ENCODE measurements at regions not wholly inside any gene's neighbourhood (a gene's known extent, or its start where the extent isn't known, plus 50 kb on each side); places are given as distances from the start of the nearest gene placed in this dataset.
"Not testable (repeated sequence)": the region's sequence is repeated elsewhere in the genome, so short reads cannot be mapped to it uniquely, and the experiment has no call there.

DNA sequence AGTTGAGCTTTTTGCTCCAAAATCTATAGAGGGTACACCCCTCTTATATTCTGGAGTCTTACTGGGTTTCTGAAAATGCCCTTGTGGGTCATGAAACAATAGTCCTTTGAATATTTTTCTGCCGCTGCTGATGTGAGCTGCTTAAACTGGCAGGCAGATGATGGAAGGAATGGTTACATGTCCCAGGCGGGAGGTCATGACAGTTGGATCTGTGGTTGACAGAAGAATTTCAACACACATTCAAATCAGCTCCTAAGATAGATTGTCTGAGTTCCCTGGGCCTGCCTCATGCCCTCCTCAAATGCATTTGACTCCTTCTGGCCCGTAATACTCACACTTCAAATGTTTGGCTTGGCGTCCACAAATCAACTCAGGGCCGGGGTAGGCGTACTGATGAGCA lies 105.0 kb upstream of the IKBKE start:
- not testable (repeated sequence) for DNase-seq

DNA sequence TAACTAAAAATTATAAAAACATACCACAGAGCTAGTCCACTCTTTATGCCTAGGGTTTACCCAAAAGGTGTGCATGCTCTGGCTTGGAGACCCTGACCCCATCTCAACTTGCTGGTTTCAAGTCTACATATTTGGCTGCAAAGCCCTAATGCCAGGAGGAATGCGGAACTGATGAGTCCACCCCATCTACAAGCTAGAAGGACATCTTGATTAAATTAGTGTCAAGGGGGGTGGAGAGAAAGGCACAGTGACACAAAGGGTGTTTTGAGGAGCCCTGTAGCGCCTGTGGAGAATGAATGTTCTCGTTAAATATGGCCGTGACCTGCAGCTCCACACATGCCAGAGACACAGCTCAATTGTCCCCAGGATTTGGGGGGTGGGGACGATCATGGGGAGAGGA lies 104.1 kb upstream of the IKBKE start:
- DNase-seq, result not testable (repeated sequence)

DNA sequence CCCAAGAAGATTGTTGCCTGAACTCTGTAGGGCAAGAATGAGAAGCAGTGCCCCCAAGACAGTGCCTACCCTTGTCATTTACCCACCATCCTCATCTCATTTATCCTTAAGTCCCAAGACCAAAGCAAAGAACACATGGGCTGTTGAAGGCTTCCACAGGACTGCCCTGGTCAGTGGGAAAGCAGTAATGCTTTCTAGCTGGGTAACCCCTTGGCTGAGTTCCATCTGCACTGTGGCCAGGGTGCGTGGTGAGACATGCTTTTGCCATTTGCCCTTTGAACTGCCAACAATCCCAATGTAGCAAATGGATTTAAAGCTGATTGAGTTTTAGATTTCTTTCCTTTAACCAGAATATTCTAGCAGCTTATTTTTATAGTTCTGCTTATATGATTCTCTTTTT lies 103.5 kb upstream of the IKBKE start:
- not testable (repeated sequence) for DNase-seq

DNA sequence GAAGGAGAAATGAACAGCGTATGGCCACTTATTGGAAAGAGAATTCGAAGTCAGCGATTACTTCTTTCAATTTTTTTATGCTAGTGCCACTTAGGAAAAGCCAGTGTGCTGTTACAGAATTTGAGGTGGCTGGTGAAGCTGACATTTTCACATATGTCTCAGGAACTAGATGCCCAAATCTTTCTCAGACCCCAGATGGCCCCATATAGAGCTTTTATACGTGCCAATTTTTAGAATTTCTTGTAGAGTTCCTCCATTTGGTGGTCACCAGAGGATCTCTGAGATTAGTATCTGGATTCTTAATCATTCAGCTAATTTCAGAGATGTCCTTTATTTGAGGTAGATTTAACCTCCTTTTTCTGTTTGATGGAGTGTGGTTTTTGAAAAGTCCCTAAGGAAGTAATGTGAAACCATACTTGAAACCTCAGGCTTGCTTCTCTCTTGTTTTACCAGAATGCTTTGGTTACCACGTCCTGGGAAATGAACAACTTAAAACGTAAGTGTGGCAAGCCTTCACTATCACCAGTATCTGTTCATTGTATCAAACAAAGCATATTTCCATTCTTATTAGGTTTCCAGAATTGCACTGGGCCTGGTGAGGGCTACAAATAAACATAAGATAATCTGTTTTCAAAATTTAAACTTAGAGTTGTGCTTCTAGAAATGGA lies 102.2 kb upstream of the IKBKE start:
- not testable (repeated sequence) for DNase-seq

DNA sequence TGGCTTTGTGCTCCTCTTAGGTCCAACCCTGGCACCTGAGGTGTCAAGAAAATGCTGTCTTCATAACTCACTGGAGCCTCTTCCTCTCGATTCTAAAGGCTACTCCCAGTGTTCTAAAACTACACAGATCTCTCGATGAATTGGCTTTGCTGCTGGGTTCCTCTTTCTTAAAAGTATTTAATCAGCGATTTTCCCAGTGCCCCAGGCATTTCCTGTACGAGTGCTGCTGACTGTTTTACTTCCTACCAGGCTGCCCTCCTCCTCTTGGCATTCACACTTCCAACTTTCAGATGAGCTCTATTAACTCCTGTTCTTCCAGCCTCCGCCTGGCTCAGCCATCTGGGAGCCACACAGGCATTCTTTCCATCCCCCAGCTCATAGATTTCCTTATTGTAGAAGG lies 95.6 kb upstream of the IKBKE start:
- not testable (repeated sequence) for DNase-seq

DNA sequence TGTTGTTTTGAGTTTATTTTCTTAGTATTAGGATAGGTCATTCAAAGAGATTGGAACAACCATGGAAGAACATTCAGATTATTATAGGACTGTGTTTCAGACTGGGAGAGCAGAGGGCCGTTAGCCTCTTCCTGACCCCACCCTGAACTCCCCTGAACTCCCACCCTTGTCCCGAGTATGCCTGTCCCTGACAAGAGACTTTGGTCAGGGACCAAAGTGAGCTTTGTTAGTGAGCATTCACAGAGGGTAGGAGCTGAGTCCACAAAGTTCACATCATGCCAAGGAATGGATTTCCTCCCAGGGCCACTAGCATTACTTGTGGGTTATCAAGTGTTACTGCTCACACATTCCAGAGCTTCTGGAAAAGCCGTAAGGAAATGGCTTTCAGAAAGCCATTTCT lies 94.7 kb upstream of the IKBKE start:
- not testable (repeated sequence) for DNase-seq

DNA sequence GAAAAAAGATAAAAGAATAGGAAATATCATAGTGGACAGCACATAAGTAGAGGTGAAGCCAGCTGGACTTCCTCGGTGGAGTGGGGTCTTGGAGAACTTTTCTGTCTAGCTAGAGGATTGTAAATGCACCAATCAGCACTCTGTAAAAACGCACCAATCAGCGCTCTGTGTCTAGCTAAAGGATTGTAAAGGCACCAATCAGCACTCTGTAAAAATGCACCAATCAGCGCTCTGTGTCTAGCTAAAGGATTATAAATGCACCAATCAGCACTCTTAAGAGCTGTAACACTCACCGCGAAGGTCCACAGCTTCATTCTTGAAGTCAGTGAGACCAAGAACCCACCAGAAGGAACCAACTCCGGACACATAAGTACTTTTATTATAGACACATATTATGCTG lies 91.8 kb upstream of the IKBKE start:
- DNase-seq, result not testable (repeated sequence)

DNA sequence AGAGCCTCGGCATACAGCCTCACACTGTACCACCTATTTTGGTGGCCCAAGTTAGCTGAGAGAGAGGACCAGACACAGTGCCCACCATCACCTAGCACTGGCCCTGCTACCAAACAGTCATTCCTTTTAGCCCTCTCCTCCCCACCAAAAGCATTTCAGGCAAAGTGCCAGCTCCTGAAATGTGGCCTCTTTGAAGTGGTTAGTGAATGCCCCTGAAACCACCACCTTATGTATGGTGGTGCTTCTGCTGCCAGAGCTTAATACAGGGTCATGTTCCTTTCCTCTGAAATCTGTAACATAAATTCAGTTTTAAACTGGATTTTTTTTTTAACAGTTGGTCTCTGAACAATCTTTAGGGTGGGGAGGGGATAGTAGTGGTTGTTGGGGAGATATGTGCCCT lies 91.0 kb upstream of the IKBKE start:
- not testable (repeated sequence) for DNase-seq

DNA sequence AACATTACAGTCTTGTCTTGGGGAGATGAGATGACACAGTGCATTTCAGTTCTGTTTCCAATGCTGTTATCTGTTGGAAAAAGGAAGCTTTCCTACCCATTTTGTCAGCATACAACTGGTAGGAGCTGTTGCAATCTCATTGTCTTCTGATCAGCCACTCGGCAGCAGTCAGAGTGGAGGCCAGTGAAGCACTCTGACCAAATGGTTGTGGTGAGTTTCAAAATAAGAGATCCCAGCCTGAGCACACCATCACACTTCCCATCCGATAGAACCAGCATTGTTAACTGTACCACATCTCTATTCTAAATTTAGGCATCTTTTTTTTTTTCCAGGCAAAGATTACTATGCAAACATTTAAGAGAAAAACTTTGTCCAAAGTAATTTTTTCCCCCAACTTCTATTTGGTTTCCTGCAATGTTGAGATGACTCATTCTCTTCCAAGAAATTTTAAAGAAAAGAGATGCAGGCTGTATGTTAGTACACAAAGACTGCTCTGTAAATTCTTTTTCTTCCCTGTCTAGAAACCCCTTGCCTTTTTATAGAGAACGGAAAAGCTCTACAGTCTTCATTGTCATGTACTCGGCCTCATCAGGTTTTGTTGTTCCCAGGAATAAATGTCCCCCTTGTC lies 90.0 kb upstream of the IKBKE start:
- not testable (repeated sequence) for DNase-seq

DNA sequence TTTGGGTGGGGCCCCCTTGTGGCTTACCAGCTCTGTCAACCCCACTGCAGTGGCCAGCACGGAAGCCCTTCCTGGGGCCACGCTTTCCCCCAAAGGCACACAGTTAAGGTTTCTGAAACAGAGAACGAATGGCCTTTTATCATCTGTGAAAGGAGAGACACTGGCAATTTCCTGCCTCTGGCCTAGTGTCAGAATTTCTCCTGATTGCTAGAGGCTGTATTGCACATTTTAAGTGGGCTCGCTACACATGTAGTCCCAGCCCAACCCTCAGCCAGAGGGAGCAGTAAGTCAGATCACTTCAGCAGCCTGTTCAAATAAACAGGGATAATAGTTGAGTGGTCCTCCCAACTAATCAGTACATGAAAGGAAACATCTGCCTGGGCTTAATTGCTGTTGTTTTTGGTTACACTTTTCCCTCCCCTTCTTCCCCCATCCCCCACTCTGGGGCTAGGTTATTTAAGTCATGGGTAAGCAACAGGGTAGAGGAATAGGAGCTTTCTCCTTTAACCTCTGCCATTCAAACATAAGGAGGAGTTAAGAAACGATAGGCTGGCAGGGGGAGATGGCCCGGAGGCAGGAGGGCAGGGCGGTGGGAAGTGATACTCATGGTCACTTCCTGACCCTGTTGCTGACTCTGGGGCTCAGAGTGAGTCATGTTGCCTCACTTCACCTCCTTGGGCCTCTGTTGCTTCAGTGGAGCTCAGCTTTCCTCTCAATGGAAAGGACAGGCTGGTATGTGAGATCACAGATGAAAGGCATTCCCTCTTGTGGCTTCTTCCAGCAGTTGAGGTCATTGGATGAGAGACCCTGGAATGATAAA lies 89.3 kb upstream of the IKBKE start:
- peak; percentile 9 for DNase-seq

DNA sequence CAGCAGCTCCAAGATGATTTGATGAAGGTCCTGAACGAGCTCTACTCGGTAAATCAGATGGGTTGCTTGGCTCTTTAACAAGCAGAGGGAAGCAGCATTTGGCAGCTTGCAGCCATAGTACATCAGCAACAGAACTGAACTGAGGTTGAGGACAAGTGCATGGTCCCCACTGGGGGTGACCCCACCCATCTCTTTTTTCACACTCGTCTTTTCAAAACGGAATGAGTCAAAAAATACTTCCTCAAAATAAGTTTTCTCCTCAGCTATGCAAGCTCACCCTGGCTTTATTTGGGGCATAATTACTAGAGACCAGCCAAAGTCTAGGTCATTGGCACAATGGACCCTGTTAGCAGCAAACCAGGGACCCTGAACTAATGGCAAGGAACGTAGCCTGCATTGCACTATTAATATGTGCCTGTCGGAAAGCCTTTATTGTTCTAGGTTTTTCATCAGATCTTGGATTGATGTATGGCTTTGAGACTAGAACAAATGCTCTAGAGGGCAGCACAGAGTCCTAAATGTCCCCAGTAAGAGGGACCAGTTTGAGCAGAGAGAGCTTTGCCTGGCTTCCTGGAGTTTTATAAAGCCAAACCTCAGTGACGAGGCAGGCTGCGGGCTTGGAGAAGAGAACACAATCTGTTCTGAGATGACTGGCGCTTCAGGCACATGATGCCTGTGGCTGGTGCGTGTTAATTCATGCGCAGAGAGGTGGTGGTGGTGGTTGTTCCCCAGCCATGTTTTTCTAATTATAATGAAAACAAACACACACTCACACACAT lies 86.1 kb upstream of the IKBKE start:
- peak; percentile 1 for DNase-seq

DNA sequence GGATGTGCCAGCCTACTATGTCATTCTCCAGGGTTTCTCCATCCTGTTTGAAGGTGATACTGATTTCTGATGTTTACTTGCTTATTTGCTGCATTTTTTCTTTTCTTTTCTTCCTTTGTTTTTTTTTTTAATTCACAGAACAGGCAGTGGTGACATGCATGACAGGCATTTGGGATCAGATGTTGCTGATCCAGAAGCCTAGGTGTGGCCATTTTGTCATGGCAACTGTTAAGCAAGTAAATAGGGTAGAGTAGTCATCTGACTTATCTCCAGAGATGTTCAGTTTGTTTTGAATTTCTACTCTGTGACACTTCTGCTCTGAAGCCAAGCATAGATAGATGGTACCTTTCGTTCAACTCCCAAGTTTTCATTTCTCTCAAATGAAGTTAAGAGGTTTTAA lies 85.4 kb upstream of the IKBKE start:
- DNase-seq, result not testable (repeated sequence)

DNA sequence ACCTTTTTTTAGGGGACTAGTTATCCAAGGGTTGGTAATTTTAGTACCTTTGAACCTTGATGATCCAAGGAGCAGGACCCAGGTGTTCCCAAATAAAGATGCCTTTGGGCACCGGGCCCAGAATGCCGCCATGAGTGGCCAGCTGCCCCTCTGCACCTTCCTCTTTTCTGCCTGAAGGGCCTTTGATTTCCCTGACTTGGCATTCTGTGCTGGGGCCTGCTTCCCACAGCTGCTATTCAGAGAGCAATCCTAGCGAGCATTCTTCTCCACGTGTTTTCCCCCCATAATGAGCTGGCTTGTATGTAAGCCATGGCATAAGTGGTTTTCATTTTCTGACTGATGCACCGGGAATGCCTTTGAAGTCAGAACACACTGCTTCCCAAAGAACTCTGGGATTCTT lies 82.6 kb upstream of the IKBKE start:
- not testable (repeated sequence) for DNase-seq

DNA sequence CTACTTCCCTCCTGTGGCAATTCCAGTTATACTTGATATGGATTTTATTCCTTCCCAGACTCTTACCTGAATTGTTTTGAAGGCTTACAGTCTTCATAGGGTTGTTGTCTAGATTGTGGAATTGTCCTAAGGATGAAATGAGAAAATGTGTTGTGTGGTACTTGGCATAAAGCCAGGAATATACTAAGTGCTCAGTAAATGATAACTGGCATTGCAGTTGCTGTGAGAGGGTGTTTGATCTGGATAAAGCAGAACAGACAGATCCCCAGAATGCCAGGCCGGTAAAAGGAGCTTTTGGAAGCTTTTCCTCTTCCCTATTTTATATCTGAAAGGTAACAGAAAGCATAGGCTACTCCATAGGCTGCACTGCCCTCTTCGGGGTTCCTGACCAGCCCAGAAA lies 78.4 kb upstream of the IKBKE start:
- DNase-seq, result not testable (repeated sequence)

DNA sequence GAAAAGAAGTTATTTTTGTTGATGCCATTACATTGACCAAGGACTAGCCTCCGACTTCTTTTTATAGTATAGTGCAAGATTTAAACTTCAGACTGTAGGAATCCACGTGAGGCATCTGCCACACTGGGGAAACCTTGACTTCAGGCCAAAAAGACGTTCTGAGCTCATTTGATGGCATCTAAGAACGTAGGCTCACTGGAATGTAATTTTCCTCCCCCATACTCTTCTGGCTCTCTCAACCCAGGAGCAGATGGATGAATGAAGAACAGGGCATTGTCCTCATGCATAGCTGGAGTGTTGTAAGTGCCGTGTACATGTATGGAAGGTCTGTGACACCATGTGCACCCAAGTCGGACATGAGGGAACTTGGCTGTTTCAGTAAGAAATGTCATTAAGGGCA lies 72.8 kb upstream of the IKBKE start:
- DNase-seq, result not testable (repeated sequence)

DNA sequence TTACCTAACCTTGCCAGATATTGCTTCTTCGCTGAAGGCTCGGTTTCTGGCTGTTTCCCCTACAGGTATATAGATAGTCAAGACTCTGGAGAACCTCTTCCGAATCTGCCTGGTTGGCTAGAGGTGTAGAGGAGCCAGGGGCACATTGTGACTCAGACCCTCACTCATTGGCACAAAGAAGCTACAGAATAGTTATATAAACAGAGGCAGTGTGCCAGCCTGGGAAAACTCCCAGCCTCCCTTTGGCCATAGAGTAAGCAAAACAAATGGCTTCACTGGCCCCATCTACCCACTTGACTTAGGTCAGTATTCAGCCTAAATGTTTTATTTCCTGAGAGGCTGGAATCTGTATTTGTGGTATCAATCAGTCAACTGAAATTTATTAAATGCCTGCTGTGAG lies 72.0 kb upstream of the IKBKE start:
- not testable (repeated sequence) for DNase-seq

DNA sequence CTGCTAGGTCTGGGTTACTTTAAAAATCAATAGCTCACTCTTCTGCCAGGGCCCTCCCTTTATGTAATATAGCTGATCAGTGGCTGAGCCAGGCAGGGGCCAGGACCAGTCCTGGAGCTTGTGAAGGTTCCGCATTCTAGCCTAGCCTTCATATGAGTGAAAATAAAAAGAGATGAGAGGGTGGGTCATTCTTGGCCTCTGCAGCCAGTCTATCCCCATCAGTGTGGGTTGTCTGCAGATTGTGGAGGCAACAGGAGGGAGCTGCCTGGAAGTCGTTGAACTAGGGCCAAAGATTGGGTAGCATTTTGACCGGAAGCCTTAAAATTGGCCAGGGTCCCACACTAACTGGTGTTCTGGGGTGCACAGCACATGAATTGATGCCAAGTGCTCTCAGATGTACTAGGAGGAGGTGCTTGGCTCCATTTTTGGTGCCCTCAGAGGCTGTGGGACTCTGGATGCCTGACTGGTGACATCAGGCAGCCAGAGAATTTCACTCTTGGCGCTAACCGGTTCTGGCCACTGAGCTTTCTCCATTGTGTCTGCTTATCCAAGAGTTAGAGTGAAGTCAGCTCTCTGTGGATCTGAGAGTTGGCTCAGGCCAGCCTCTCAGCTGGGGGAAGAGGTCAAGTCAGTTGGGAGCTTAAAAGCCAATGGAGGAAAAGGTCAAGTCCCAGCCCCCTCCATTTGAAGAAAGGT lies 66.5 kb upstream of the IKBKE start:
- DNase-seq, result not testable (repeated sequence)

DNA sequence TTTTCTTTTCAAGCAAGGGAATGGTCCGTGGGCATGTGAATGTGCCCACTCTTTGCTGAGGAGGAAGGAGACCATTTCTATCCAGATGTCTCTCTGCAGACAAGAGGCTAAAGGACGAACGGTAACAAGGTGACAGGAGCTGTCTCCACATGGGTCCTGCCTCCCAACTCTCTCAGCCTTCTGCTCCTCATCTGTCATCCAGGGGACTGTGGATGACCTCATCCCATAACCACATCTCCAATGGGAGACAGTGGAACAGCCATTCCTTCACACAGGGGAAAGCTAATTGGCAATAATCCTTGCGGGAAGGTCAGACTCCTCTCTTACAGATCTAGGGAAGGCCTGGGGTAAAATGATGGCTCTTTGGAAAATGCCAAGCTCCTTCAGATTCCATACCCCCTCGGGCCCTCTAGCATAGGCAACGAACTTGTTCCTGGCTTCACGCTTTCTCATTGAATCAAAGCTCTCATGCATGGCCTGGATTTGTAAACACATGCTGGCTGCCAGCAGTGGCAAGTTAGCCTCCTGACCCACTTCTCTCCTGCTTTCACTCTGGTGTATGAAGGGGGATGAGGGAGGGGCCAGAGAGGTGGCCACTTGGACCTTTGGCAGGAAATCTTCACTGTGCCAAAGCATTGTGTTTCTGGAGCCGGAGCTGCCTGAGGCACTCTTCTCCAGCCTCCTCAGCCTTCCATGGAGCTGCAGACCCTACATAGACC lies 65.8 kb upstream of the IKBKE start:
- DNase-seq, result not testable (repeated sequence)

DNA sequence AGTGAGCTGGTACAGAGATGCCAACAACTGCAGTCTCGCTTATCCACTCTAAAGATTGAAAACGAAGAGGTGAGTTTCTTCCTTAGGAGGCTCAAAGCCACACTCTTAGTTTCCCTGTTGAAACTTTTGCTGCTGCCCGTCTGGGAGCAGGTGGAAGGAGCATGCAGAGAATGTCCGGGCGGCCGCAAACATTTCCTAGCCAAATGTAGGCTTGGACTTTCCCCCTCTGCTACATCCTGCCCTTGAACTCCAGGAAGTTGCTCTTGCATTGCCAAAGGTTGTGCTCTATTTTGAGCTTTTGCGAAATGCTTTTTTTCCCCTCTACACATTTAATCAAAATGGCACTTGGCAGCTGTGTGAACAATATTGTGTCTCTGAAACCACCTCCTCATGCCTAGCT lies 65.0 kb upstream of the IKBKE start:
- not testable (repeated sequence) for DNase-seq

DNA sequence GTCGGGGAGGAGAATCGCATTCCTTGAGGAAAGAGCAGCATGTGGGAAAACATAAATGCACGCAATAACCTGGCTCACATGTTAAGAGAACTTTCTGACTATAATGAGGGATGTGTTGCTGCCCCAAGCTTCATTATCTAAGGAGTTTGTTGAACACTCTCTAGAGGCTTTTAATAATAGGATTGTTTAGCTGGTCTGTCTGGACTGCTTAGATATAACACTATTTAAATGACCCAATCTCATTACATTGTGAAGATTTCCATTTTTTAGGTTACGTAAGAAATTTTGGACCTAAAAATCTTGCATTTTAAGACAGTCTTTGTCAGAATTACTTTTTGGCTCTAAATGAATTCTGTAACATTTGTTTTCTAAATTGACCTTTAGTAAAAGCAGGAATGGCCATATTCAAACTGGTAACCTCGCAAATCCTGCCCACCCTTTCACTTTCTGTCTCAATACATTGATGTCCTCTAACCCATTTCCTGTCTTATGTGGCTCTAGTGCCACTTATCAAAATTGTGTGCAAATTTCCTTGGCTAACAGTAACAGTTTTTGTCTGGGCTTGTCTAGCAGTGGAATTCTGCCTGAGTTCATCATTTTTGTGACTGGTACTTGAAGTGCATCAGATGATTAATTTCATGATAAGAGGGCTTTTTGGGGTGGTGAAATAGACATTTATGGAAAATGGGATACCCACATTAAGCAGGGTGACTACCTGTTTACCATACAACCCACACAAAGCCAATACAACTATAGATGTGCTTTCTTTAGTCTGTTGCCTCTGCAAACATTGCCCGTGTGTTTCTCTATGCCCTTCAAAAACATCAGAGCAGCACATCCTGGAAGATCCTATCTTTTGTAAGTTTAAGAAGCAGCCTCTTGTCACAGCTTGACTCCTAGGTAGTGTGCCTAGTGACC lies 61.6 kb upstream of the IKBKE start:
- not testable (repeated sequence) for DNase-seq

DNA sequence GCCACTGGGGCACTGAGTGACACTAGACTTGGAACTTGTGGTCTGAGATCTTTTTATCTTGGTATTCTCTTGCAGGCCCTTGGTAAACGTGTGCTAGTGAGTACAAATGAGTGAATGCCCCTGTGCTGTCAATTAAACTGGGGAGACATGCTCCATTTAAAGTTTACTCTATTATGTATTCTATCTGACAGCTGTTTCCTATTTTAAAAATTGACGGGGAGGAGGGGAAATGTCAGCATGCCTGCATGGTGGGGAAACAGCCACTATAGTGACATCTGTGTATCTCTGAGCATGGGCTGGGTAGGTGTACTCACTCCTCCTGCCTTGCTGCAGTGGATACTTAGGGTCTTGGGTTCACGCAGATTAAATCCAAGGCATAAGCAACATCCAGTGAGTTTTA lies 59.0 kb upstream of the IKBKE start:
- DNase-seq, result no peak

Measured in SHP77 treated with DMSO at 0.1 percent for 48 hours (cell line).